RWPE1 (cell line): ENCODE measurements at regions not wholly inside any gene's neighbourhood (a gene's known extent, or its start where the extent isn't known, plus 50 kb on each side); places are given as distances from the start of the nearest gene placed in this dataset.

Experiments
- CTCF ChIA-PET: fragments of 350-600 bp; sonication (Branson Sonifier 250); formaldehyde crosslinking; extraction: SDS; loops from one replicate; lab custom pipeline; 2021; lab: Yijun Ruan, JAX
- POLR2A ChIA-PET: fragments of 400-600 bp; formaldehyde crosslinking; extraction: SDS; loops from one replicate; lab custom pipeline; 2020; ENCODE audit warnings: antibody characterized with exemption; ENCODE audit not compliant: low non-redundant PET; lab: Yijun Ruan, JAX
- DNase-seq: peaks from one replicate; pipeline ENCODE4 v3.0.0; 2012; ENCODE audit warnings: low spot score
- H3K27ac ChIP-seq: fragments of 450-650 bp; 2 replicates; pipeline ENCODE4 v1.5.1; 2017
- CTCF ChIP-seq: fragments of 450-650 bp; conservative IDR thresholded peaks from 2 replicates; pipeline ENCODE4 v1.5.1; 2017; ENCODE audit warnings: low read depth, mild to moderate bottlenecking

GRCh38 chr14:23723911-23724310, 87.7 kb downstream of the DHRS2 start:
- TF ChIP-seq CTCF = no peak
- ChIA-PET POLR2A (no interaction called here), CTCF (interaction anchor here (0.7 to 0.8 kb wide), 2 partner anchors 58 to 333 kb away, joined by 5 to 7 read pairs; no protein-coding TSS in a partner anchor)
- DNase-seq = peak; percentile 15
- H3K27ac ChIP-seq = no peak overlapping the region

GRCh38 chr14:23725528-23725927, 89.4 kb downstream of the DHRS2 start:
- ChIA-PET CTCF (no interaction called here), POLR2A (no interaction called here)
- no peak for DNase-seq
- no peak for TF ChIP-seq CTCF
- no peak overlapping the region for H3K27ac ChIP-seq

GRCh38 chr14:23725980-23726710, 90.0 kb downstream of the DHRS2 start:
- no peak for TF ChIP-seq CTCF
- no peak overlapping the region for H3K27ac ChIP-seq
- DNase-seq = no peak
- ChIA-PET CTCF (interaction anchor here (0.7 kb wide), 1 partner anchor 60 kb away, joined by 4 read pairs; no protein-coding TSS in a partner anchor), POLR2A (no interaction called here)

- ChIA-PET POLR2A (no interaction called here), CTCF (interaction anchor here (0.5 to 1.1 kb wide), 4 partner anchors 33 to 116 kb away, joined by 3 to 5 read pairs (median 4); no protein-coding TSS in a partner anchor)
- peak; percentile 44 for DNase-seq
- H3K27ac ChIP-seq = no peak overlapping the region
- TF ChIP-seq CTCF = no peak
These were observed 91.6 kb downstream of the DHRS2 start for GRCh38 chr14:23727566-23728335.

GRCh38 chr14:23728791-23729190, 92.6 kb downstream of the DHRS2 start:
- no peak for TF ChIP-seq CTCF
- no peak for DNase-seq
- no peak overlapping the region for H3K27ac ChIP-seq
- CTCF ChIA-PET = interaction anchor here (0.7 kb wide), 1 partner anchor 15 kb away, joined by 3 read pairs; no protein-coding TSS in a partner anchor
- POLR2A ChIA-PET = no interaction called here

- no peak for DNase-seq
- TF ChIP-seq CTCF = no peak
- H3K27ac ChIP-seq = no peak overlapping the region
- CTCF ChIA-PET = no interaction called here
- POLR2A ChIA-PET = no interaction called here
These were observed 93.7 kb downstream of the DHRS2 start for GRCh38 chr14:23729720-23730387.
